HG03280 (cell line): ENCODE measurements at regions not wholly inside any gene's neighbourhood (a gene's known extent, or its start where the extent isn't known, plus 50 kb on each side); places are given as distances from the start of the nearest gene placed in this dataset.
"Not testable (repeated sequence)": the region's sequence is repeated elsewhere in the genome, so short reads cannot be mapped to it uniquely, and the experiment has no call there.

Experiments used
- ATAC-seq: cut with Tn5 transposase; IDR thresholded peaks from one replicate; pipeline ENCODE4 v1.9.1; 2021; ENCODE audit warnings: mild to moderate bottlenecking, moderate library complexity; ENCODE audit not compliant: unreplicated experiment

GRCh38 chr14:84959851-84960520 lies 570.0 kb upstream of the FLRT2 start:
- ATAC-seq, result no peak

GRCh38 chr14:84961637-84962036 lies 568.3 kb upstream of the FLRT2 start:
- ATAC-seq, result no peak

DNA sequence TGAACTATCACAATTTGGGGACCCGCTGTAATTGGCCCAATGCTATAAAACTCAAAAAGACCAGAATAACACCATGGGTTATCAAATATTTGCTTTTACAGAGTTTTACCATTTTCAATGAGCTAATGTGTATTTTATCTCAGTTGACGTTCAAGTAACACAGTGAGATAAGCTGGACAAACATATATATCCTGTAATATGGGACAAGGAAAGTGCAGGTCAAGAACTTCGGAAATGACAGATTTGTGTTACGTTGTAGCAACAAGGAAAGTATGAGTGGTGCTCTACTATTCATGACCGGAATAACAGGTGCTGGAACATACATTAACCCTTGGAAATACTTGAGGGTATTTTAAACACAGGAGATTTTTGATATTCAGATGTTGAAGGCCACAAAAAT lies 566.4 kb upstream of the FLRT2 start:
- no peak for ATAC-seq

- no peak for ATAC-seq
Measured at GRCh38 chr14:84965279-84965678, 564.7 kb upstream of the FLRT2 start.

- ATAC-seq, result no peak
Measured at GRCh38 chr14:84969501-84969900, 560.4 kb upstream of the FLRT2 start.

GRCh38 chr14:84975241-84975902 lies 554.6 kb upstream of the FLRT2 start:
- no peak for ATAC-seq

DNA sequence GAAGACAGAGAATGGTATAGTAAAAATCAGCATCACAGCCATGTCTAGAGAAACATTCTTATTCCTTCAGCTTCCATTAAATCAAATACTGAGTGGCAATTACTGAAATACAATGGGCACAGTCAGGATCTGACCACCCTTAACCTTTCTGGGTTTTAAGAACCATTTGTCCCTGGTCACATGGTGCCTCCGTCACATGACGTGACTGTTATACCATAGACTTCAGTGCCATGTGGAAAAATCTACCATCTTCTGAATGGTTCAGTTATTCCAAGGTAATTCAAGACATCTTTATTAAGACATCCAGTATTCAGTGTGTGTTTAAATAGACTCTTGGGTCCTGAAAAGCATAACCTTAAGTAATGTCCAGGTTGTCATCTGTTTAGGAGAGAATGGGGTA lies 553.1 kb upstream of the FLRT2 start:
- no peak for ATAC-seq

GRCh38 chr14:84987042-84987441 lies 542.9 kb upstream of the FLRT2 start:
- no peak for ATAC-seq

DNA sequence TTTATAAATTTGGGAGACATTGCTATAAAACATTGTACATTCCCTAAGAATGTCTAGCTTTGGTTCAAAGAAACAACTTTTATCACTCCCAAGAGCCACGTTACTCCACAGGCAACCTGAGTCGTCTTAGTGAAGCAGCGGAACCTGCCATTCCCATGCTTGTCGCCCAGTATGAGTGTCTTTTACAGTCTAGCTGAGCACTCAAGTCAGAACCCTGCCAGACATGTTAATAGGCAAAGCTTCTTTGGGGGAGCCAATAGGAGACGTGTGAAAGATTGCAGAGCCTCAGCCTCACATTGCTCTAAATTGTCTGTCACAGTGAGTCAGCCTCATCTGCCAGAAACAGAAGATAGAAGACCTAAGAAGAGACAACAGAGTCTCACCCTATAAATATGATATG lies 541.6 kb upstream of the FLRT2 start:
- ATAC-seq, result no peak

DNA sequence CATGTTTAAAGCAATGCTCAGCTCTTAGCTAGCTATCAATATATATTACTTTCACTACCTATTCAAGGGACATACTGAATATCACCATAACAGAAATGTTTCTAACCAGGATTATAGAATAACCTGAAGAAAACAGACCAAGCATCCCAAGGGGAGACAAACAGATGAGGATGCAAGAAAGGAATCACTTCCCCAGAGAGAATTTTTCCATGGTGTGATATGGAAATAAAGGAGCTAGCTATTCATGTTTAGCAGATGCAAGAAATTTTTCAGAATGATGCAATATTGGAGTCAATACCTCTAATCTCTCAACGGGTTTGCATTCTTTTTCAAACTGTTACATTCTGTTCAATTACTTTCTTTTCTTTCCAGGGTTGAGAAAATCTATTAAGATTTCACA lies 538.9 kb upstream of the FLRT2 start:
- no peak for ATAC-seq

DNA sequence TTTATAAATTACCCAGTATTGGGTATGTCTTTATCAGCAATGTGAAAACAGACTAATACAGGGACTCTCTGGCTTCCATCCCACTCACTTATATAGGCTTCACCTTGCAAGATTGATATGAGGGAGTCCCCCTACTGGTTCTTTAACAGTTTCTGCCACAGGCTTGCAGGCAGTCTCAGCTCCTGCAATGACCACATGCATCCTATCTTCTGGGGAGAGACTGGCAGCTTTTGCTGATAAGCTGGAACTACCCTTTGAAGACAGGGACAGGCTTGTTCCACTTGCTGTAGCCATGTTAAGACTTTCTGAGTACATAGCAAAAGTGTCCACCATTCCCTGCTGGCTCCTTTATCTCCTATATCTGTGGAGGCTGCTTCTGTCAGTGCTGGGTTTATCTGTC lies 531.7 kb upstream of the FLRT2 start:
- no peak for ATAC-seq

- no peak for ATAC-seq
Measured at GRCh38 chr14:85002846-85003245, 527.1 kb upstream of the FLRT2 start.

DNA sequence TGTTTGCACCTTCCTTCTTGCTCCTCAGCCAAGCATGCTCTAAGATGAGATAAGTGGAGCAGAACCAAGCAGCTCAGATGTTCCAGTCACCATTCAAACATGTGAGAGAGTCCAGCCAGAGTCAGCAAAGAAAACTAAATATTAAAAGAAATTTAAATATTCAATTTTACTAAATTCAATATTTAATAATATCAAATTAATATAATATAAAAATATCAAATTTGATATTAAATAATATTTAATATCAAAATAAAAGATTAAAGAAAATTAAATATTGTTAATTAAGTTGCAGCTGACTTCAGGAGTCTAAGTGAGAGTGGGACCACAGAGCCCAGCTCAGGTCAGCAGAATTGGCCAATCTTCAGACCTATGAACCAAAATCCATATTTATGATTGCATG lies 526.1 kb upstream of the FLRT2 start:
- ATAC-seq, result no peak

DNA sequence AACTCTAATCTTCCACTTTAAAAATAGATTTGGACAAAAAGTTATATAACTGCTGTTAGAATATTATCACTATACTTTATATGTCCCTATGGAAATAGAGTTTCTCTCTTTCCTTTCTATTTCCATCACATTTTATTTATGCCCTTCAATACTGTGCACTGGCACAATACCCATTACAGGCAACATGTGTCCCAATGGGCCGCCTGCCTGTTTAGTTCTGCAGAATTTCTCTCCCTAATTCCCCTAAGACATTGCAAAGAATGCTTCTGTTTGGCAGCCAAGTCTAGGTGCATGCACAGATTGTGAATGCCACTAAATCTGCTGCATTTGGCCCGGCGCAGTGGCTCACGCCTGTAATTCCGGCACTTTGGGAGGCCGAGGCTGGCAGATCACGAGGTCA lies 520.4 kb upstream of the FLRT2 start:
- no peak for ATAC-seq

DNA sequence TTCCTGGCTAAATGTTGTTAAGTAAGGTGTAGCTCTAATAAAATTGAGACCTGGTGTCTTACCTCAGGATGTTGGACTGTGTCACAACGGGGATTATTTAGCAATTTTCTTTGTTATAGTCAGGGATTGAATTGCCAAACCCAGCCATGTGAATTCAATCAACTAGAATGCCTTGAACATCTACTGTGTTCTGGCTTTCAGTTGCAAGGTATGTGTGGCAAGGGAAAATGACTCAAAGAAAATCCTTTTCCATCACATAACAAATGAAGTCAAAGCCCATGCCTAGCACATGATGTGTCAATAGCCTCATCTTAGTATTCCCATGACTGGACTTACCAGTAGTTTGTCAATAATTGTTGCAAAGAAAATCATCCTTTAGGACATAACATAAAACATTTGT lies 519.8 kb upstream of the FLRT2 start:
- no peak for ATAC-seq

GRCh38 chr14:85016496-85016895 lies 513.4 kb upstream of the FLRT2 start:
- no peak for ATAC-seq

GRCh38 chr14:85023866-85024265 lies 506.1 kb upstream of the FLRT2 start:
- ATAC-seq, result not testable (repeated sequence)

DNA sequence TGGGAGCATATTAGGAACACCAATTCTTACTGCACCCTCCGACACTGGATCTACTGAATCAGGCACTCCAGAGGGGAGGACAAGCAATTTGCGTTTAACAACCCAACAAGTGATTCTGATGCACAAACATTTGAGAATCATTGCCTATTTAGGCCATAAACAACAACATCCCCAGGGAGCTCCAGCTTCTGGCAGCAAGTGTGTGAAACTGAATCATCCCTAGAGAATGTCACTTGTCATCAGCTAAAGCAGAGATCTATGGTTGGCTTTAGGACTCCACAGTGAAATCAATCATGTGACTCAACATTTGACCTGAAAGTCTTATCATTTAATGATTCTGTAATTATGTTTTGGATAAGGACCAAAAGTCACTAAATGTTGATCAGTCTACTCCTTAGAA lies 505.0 kb upstream of the FLRT2 start:
- no peak for ATAC-seq

DNA sequence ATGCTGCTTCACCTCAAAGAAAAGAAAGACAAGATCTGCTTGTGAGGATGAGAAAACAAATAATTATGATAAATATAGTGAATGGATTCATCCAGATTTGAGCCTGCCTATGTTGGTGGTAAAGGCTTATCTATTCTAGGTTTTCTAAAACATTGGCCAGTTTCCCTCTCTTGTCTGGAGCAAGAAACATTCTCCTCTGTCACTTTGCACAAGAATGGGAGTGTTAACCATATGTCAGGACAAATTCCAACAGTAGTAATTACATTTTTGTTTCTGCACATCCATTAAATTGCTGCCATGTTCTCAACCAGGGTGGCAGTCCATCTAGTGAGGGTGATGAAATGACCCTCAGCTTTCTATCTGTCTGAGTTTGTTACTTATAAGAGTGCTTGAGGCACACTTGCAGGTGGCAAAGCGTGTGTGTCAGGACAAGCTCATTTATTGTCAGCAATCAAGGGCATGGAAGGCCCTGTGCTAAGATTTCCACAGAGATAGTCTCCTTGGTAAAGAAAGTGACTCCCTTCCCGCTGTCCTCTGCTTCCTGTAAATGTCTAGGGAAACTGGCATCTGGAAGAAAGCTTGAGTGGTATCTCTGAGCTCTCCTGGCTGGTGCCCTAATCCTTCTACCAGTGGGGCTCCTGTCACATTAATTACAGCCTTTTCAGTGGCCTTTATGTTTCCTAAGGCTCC lies 502.1 kb upstream of the FLRT2 start:
- ATAC-seq, result no peak

- ATAC-seq, result no peak
Measured at GRCh38 chr14:85037411-85037810, 492.5 kb upstream of the FLRT2 start.

DNA sequence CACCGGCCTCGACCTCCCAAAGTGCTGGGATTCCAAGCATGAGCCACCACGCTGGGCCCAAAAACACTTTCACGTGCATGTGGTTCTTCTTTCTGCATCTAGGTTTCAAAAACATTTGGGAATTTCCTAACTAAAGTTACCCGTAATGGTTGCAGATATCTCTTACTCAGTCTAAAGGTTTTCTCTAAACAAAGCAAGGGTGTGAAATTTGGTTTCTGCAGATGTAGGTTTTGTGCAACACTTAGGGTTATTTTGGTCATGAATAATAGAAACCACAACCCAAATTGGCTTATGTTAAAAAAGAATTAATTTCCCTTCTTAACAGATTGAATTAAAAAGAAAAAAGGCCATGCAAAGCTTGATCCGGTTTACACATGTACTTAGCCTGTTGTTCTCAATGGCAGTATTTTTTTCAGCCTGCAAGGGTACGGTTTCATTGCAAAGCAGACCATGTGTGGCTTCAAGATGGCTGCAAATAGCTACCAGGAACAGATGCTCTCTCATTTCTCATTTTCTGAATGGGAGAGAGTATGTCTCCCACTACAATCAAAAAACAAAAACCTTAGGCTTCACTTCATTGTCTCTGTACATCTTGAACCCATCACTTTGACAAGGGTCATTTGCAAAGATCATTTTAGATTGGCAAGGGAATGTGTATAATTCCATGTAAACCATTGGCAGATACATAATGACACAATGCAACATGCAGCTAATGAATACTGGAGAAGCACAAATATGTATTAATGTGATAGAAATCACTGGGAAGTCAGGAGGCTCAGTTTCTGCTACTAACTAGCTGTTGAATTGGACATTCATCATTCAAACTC lies 491.2 kb upstream of the FLRT2 start:
- ATAC-seq, result no peak

GRCh38 chr14:85039353-85039626 lies 490.7 kb upstream of the FLRT2 start:
- ATAC-seq, result no peak
